ENCODE measurements at regions not wholly inside any gene's neighbourhood (a gene's known extent, or its start where the extent isn't known, plus 50 kb on each side); places are given as distances from the start of the nearest gene placed in this dataset.
"Not testable (repeated sequence)": the region's sequence is repeated elsewhere in the genome, so short reads cannot be mapped to it uniquely, and the experiment has no call there.

GRCh38 chr16:73126525-73126853, 78.6 kb upstream of the ZFHX3 start:
- no peak for DNase-seq

GRCh38 chr16:73125850-73126524, 78.1 kb upstream of the ZFHX3 start:
- DNase-seq, result no peak

- DNase-seq, result no peak
Measured at GRCh38 chr16:73124665-73125375, 76.9 kb upstream of the ZFHX3 start.

GRCh38 chr16:73124097-73124652, 76.2 kb upstream of the ZFHX3 start:
- DNase-seq, result no peak

- DNase-seq, result no peak
Measured at GRCh38 chr16:73122604-73123391, 74.9 kb upstream of the ZFHX3 start.

GRCh38 chr16:73116576-73116975, 68.6 kb upstream of the ZFHX3 start:
- no peak for DNase-seq

- no peak for DNase-seq
Measured at GRCh38 chr16:73113336-73113735, 65.4 kb upstream of the ZFHX3 start.

GRCh38 chr16:73108195-73108963, 60.5 kb upstream of the ZFHX3 start:
- DNase-seq, result no peak

GRCh38 chr16:73107371-73107770, 59.4 kb upstream of the ZFHX3 start:
- DNase-seq, result no peak

- DNase-seq, result no peak
Measured at GRCh38 chr16:73106329-73107034, 58.6 kb upstream of the ZFHX3 start.

GRCh38 chr16:73101568-73101967, 53.6 kb upstream of the ZFHX3 start:
- DNase-seq, result no peak

GRCh38 chr16:73099601-73100000, 51.7 kb upstream of the ZFHX3 start:
- DNase-seq, result not testable (repeated sequence)

Measured in COR-L47 (cell line).